Fibroblast of skin of abdomen (primary cell): ENCODE measurements at regions not wholly inside any gene's neighbourhood (a gene's known extent, or its start where the extent isn't known, plus 50 kb on each side); places are given as distances from the start of the nearest gene placed in this dataset.
"Not testable (repeated sequence)": the region's sequence is repeated elsewhere in the genome, so short reads cannot be mapped to it uniquely, and the experiment has no call there.

Source experiments
- DNase-seq: peaks from one replicate; pipeline ENCODE4 v3.0.0-alpha.2; 2013

GRCh38 chr3:193047461-193047860 is 129.8 kb upstream of the MB21D2 start:
- not testable (repeated sequence) for DNase-seq

GRCh38 chr3:193048127-193048526 is 130.5 kb upstream of the MB21D2 start:
- no peak for DNase-seq

DNA sequence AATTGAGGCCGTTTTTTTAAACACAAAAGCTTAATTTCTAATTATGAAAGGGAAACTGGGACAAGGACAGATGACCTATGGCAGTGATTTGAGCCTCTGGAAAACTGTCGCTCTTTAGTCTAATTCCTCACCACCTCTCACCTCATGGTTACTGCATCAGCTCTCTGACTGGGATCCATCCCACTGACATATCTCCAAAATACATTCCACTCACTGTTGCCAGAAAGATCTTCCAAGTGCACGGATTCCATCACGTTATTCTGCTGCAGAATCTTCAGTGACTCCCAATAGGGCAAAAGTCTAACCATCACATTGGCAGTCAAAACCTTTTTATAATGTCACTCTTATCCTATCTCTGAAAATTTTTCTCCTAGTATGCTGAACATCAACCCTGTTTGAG is 132.3 kb upstream of the MB21D2 start:
- DNase-seq: no peak

- DNase-seq: no peak
Observed at GRCh38 chr3:193051314-193051713, 133.7 kb upstream of the MB21D2 start.

- no peak for DNase-seq
Observed at GRCh38 chr3:193052354-193053045, 134.8 kb upstream of the MB21D2 start.

GRCh38 chr3:193053046-193053435 is 135.4 kb upstream of the MB21D2 start:
- peak; percentile 32 for DNase-seq

GRCh38 chr3:193055352-193055751 is 137.7 kb upstream of the MB21D2 start:
- no peak for DNase-seq

- no peak for DNase-seq
Observed at GRCh38 chr3:193057616-193058015, 140.0 kb upstream of the MB21D2 start.

DNA sequence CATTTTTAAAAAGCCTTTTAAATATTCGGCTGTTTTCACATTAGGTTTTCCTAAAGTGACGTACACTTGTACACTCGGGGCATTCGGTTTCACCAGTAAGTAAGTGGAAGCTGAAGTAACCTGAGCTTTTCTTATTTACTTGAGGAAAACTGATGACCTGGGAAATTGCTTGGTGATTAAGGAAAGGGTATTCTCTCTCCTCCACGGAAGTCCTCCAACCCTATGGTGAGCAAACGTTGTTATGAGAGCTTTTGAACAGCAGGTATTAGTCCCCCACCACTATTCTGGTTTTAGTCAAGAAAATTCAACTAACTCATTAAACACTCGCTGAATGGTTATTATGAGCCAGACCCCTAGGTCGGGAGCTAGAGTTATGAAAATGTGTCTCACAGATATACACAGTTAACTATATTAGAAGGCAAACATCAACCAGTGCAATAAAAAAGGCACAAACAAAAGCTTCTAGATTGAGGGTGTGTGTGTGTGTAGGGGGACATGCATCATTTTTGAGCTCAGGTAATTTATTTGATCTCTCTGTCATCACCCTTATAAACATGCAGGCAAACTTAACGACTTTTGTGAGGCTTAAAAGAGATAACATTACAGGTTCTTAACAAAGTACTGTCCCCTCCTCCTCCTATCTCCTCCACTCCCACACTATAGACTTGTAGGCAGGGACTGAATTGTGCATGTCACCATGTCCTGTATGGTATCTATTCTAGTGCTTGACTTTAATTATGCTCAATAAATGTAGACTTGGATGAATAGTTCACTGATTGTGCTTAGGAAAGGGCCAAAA is 143.3 kb upstream of the MB21D2 start:
- DNase-seq: no peak

DNA sequence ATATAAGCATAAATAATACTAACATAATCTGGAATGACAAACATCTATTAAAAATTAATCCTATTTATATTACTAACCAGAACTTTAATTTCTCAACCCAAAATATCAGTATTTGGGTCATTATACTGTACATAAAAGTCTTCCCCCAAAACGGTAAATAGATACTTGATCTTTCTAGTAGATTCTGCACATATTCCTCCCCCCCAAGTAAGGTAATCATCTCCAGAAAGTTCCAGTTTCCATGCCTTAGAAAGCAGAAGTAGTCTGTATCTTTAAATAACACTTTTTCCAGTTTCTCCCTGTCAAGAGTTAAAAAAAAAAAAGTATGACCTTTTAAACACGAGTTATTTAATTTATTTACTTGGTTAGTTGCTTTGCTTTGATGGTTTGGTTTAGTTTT is 150.7 kb upstream of the MB21D2 start:
- no peak for DNase-seq

- not testable (repeated sequence) for DNase-seq
Observed at GRCh38 chr3:193069732-193070131, 152.1 kb upstream of the MB21D2 start.

- DNase-seq: no peak
Observed at GRCh38 chr3:193078996-193079753, 161.5 kb upstream of the MB21D2 start.

DNA sequence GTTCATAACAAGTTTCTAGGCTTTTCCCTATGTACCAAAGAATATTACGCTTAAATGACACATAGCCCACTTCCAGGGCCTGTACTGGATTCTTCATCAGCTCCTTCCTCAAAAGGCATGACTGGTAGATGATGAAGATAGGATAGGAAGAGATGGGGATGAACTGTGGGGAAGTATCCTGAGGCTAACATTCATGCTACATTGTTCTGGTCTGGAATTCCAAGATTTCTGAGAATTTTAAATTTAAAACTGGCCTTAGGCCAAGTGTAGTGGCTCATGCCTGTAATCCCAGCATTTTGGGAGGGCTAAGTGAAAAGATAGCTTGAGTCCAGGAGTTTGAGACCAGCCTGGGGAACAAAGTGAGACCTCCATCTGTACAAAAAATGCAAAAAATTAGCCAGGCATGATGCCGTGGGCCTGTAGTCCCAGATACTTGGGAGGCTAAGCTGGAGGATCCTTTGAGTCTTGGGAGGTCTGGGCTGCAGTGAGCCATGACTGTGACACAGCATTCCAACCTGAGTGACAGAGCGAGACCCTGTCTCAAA is 160.1 kb upstream of the PLAAT1 start:
- peak; percentile 1 for DNase-seq

DNA sequence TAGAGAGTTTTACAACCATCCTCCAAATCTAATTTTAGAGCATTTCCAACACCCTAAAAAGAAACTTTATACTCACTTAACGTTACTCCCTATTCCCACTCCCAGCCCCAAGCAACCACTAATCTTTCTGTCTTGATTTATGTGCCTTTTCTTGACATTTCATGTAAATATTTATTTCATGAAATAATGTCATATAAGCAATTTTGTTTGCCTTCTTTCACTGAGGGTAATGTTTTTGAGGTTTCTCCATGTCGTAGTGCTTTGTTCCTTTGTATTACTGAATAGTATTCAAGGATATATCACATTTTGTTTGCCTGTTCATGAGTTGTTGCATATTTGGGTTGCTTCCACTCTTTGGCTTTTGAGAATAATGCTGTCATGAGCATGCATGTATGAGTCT is 155.4 kb upstream of the PLAAT1 start:
- no peak for DNase-seq

DNA sequence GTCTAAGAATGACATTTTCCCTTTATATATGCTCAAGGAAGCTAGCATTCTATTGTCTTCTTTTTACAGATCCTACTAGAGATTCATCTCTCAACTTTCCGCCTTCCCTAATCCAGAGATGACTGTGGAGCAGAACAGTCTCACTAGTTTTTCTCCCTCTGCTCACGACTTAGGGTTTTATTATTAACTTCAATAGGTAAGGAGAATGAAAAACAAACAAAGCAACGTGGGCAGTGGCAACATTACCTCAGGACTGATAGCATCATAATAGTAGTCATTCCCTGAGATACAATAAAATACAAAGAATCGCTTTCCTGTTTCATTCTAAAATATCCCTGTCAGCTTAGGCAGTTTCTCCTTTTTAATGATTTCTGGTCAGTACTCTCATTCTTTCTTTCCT is 154.3 kb upstream of the PLAAT1 start:
- no peak for DNase-seq

DNA sequence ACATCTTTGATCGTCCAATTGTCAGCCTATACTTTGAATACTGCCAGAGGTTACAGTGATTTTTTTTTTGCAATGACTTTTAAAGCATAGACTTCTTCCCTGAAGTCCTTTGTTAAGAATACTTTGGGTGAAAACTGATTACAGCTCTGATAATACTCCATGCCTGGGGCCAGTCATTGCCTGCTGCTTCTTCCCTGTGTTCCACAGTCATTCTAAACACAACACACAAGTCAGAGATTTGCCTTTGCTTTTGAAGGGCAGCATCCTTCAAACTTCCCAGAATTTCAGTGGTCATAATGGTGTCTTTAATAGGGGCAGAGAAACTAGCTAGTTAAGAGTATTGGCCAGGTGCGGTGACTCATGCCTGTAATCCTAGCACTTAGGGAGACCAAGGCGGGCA is 153.7 kb upstream of the PLAAT1 start:
- no peak for DNase-seq

DNA sequence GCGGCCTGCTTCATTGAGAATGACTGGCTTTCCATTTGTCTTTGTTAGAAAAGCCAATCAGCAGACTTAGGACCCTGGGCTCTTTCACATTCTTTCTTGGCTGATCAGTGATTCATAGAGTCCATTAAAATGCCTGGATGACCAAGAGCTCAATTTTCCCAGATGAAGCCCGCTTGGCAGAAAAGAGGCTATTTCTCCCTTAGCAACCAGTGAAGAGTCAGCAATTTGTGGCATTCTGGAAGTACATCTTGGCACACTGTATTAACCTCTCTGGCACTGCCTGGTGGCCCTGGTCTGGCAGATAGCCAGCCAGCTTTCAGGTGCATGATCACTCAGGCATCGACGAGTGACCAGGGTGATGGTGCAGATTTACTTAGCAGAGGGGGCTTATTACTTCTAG is 145.7 kb upstream of the PLAAT1 start:
- DNase-seq: peak; percentile 12

DNA sequence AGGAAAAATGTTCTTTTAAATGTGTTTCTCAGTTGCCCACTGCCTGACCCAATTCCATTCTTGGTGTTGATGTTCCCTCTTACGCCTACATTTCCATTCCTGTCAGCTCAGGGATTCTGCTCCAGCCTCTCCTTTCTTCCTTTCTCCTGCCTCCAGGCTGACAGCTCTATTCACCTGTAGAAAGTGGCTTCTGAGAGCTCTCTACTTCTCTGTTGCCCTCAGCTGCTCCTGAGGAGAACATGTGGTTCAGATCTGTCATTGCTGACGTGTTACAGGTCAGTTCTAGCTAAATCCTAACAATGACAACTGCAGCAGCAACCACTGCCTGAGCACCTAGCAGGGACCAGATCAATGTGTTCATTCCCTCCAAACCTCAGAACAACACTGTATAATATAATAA is 144.9 kb upstream of the PLAAT1 start:
- DNase-seq: no peak

- no peak for DNase-seq
Observed at GRCh38 chr3:193114431-193115340, 126.3 kb upstream of the PLAAT1 start.

DNA sequence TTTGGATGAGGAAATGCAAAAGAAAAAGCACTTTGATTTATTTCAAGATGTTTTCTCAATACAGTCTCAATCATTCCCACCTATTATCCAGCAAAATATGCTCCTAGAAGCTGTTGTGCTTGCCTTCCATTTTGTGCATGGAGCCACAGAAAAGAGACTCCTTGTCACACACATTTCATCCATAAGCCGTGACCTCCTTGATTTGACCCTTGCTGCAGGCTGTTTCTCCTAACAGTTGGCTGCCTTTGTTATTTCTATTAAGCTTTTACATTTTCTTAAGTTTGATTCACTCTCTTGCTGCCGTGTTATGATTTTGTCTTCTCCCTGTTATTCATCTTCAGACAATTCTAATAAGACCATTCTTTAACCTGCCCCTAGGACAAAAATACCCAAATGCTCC is 124.2 kb upstream of the PLAAT1 start:
- DNase-seq: no peak

- no peak for DNase-seq
Observed at GRCh38 chr3:193118907-193119306, 122.1 kb upstream of the PLAAT1 start.

DNA sequence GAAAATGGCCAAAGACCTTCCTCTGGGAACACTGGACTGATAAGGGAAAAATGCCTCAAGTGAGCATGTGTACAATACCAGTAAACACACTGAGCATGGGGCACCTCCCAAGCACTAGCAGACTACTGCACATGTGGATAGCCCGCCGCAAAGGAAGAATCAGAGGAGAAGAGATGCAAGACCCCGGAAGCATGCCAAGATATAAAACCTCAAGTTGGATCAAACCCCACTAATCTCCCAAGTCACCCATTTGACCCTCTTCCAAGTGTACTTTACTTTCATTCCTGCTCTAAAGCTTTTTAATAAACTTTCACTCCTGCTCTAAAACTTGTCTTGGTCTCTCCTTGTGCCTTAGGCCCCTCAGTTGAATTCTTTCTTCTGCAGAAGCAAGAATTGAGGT is 121.1 kb upstream of the PLAAT1 start:
- DNase-seq: no peak
